A549 (cell line): ENCODE measurements at regions not wholly inside any gene's neighbourhood (a gene's known extent, or its start where the extent isn't known, plus 50 kb on each side); places are given as distances from the start of the nearest gene placed in this dataset.

Experiments
- CTCF ChIP-seq: fragments of >200 bp; sonication (Bioruptor Twin); formaldehyde crosslinking; IDR thresholded peaks from 3 replicates; pipeline ENCODE4 v1.5.1; 2016
- EP300 ChIP-seq, 2 experiments: fragments of >200 bp; sonication (Bioruptor Twin); formaldehyde crosslinking; IDR thresholded peaks; 2 replicates in 1 of 2; 3 replicates in 1 of 2; pipeline ENCODE4 v1.6.1; 2016 to 2017
- POLR2A ChIP-seq: IDR thresholded peaks from 2 replicates; pipeline ENCODE4 v1.6.1; 2012; ENCODE audit warnings: mild to moderate bottlenecking, low read length

DNA sequence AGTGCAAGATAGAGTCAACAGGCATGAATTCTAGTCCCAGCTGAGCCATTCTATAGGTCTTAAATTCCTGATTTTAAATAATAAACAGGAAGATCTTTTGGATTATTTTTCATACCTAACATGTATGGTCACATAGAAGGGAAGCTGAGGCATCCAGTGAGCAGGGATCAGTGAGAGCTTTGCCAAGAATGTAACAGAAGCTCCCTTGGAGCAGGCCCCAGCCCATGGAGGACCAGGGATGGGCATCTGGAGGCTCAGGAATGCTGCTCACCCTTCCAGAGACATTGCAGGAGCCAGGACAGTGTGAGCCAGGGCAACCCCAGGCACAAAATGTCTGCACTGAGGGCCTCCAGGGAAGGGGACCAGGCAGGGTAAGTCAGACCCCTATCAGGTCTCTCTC, 54.4 kb upstream of the KCND3 start:
- TF ChIP-seq CTCF (no peak), POLR2A (no peak), EP300 (IDR thresholded peaks at IDR 0.05) (no peak)
